IMR-90 (cell line): ENCODE measurements at regions not wholly inside any gene's neighbourhood (a gene's known extent, or its start where the extent isn't known, plus 50 kb on each side); places are given as distances from the start of the nearest gene placed in this dataset.

ENCODE experiments used
- ATAC-seq: fragments of 200-7000 bp; cut with Tn5 transposase; 2 replicates; pipeline ENCODE4 v1.9.1; 2020; ENCODE audit warnings: low read depth, mild to moderate bottlenecking, moderate library complexity
- BruUV-seq: library from RNA; stranded (reverse); fragments of 400-500 nt; replicated peaks from 2 replicates; lab custom pipeline; 2021; lab: Mats Ljungman, UMichigan
- CTCF ChIA-PET: fragments of 300-600 bp; formaldehyde crosslinking; extraction: SDS; loops from one replicate; lab custom pipeline; 2021; ENCODE audit warnings: antibody characterized with exemption; lab: Yijun Ruan, JAX
- POLR2A ChIA-PET: fragments of 300-600 bp; sonication (Branson Sonifier 250); formaldehyde crosslinking; loops from one replicate; lab custom pipeline; 2022; ENCODE audit warnings: antibody characterized with exemption; ENCODE audit not compliant: unreplicated experiment; lab: Charles Lee
- DNase-seq: peaks from one replicate; pipeline ENCODE4 v3.0.0; 2013
- H2AFZ ChIP-seq: replicated peaks from 2 replicates; pipeline ENCODE3; 2013; ENCODE audit warnings: low read length, mild to moderate bottlenecking; ENCODE audit not compliant: poor library complexity
- H2AK5ac ChIP-seq: 2 replicates; pipeline ENCODE4 v1.6.1; 2013; ENCODE audit warnings: low read depth, low read length, inconsistent platforms
- H2AK9ac ChIP-seq: replicated peaks from 2 replicates; pipeline ENCODE3; 2013; ENCODE audit warnings: mild to moderate bottlenecking, low read depth, low read length, moderate library complexity; ENCODE audit not compliant: poor library complexity
- H2BK120ac ChIP-seq: 2 replicates; pipeline ENCODE4 v1.6.1; 2013; ENCODE audit warnings: low read depth, low read length, inconsistent platforms
- H2BK15ac ChIP-seq: 3 replicates; pipeline ENCODE4 v1.6.1; 2013; ENCODE audit warnings: low read depth, low read length, inconsistent platforms
- H2BK20ac ChIP-seq: 2 replicates; pipeline ENCODE4 v1.6.1; 2013; ENCODE audit warnings: low read depth, mild to moderate bottlenecking, inconsistent platforms, low read length, moderate library complexity
- H2BK5ac ChIP-seq: 2 replicates; pipeline ENCODE4 v1.6.1; 2013; ENCODE audit warnings: mild to moderate bottlenecking, low read depth, low read length, inconsistent platforms; ENCODE audit not compliant: poor library complexity, severe bottlenecking
- H3K14ac ChIP-seq: replicated peaks from 2 replicates; pipeline ENCODE4 v1.6.1; 2013; ENCODE audit warnings: low read depth, low read length, inconsistent platforms
- H3K18ac ChIP-seq: 2 replicates; pipeline ENCODE4 v1.6.1; 2013; ENCODE audit warnings: low read depth, low read length, control low read depth
- H3K23ac ChIP-seq: 2 replicates; pipeline ENCODE4 v1.6.1; 2013; ENCODE audit warnings: low read depth, low read length, inconsistent platforms
- H3K27ac ChIP-seq: 2 replicates; pipeline ENCODE4 v1.5.1; 2013; ENCODE audit warnings: mild to moderate bottlenecking, control low read depth, low read length; ENCODE audit not compliant: insufficient read depth
- H3K27me3 ChIP-seq: 2 replicates; pipeline ENCODE4 v1.6.1; 2013; ENCODE audit warnings: low read length; ENCODE audit not compliant: control insufficient read depth, insufficient read depth
- H3K36me3 ChIP-seq: 2 replicates; pipeline ENCODE4 v1.6.1; 2013; ENCODE audit warnings: low read length, mixed read lengths; ENCODE audit not compliant: control insufficient read depth, insufficient read depth
- H3K4ac ChIP-seq: 2 replicates; pipeline ENCODE4 v1.6.1; 2013; ENCODE audit warnings: low read depth, low read length, inconsistent platforms
- H3K4me1 ChIP-seq: 2 replicates; pipeline ENCODE4 v1.6.1; 2013; ENCODE audit warnings: low read length, mixed read lengths; ENCODE audit not compliant: control insufficient read depth, insufficient read depth
- H3K4me2 ChIP-seq: 2 replicates; pipeline ENCODE4 v1.6.1; 2013; ENCODE audit warnings: low read depth, mild to moderate bottlenecking, control low read depth, low read length, moderate library complexity
- H3K4me3 ChIP-seq: 2 replicates; pipeline ENCODE4 v1.5.1; 2013; ENCODE audit warnings: low read depth, mild to moderate bottlenecking, control low read depth, low read length, moderate library complexity; ENCODE audit not compliant: insufficient read depth
- H3K56ac ChIP-seq: 2 replicates; pipeline ENCODE4 v1.6.1; 2013; ENCODE audit warnings: low read length, inconsistent platforms; ENCODE audit not compliant: insufficient read depth; ENCODE audit errors: extremely low read depth
- H3K79me1 ChIP-seq, 2 experiments: 2 replicates each; pipeline ENCODE4 v1.6.1; 2013; ENCODE audit warnings: low read length in 2 of 2, inconsistent platforms in 1 of 2, low read depth in 1 of 2
- H3K9ac ChIP-seq: 2 replicates; pipeline ENCODE4 v1.6.1; 2013; ENCODE audit warnings: low read depth, low read length, control low read depth
- H3K9me1 ChIP-seq: 2 replicates; pipeline ENCODE4 v1.6.1; 2013; ENCODE audit warnings: low read length, inconsistent platforms; ENCODE audit not compliant: insufficient read depth
- H3K9me3 ChIP-seq: 2 replicates; pipeline ENCODE4 v1.6.1; 2013; ENCODE audit warnings: low read length; ENCODE audit not compliant: control insufficient read depth, insufficient read depth
- H4K20me1 ChIP-seq: 2 replicates; pipeline ENCODE4 v1.6.1; 2013; ENCODE audit warnings: low read length, inconsistent platforms; ENCODE audit not compliant: insufficient read depth
- H4K5ac ChIP-seq: 2 replicates; pipeline ENCODE4 v1.6.1; 2013; ENCODE audit warnings: mild to moderate bottlenecking, low read depth, low read length, control low read depth
- H4K8ac ChIP-seq, 2 experiments: 2 replicates each; pipeline ENCODE4 v1.6.1; 2013; ENCODE audit warnings: low read depth in 2 of 2, low read length in 2 of 2, control low read depth in 1 of 2, inconsistent platforms in 1 of 2
- H4K91ac ChIP-seq: 2 replicates; pipeline ENCODE4 v1.6.1; 2013; ENCODE audit warnings: low read depth, low read length, inconsistent platforms; ENCODE audit not compliant: insufficient read depth
- CTCF ChIP-seq: conservative IDR thresholded peaks from 2 replicates; pipeline ENCODE4 v1.5.1; 2012; ENCODE audit warnings: mild to moderate bottlenecking, low read depth, low read length, improper control_type of control experiment
- MAFK ChIP-seq: IDR thresholded peaks from 2 replicates; pipeline ENCODE4 v1.6.1; 2012; ENCODE audit warnings: low read depth, low read length, improper control_type of control experiment
- RFX5 ChIP-seq: IDR thresholded peaks from 2 replicates; pipeline ENCODE4 v1.8.0; 2012; ENCODE audit warnings: low read depth, mild to moderate bottlenecking, low read length, moderate library complexity
- USF2 ChIP-seq: fragments of 150-350 bp; IDR thresholded peaks from 2 replicates; pipeline ENCODE4 v1.6.1; 2017; ENCODE audit warnings: mild to moderate bottlenecking, antibody characterized with exemption, low read length, low read depth
- WGBS, 2 experiments: methylation state at CpG; one replicate each; pipeline versions ENCODE4 v1.1.5 to v1.1.7; 2013; ENCODE audit warnings: missing lambda C conversion rate in 2 of 2; ENCODE audit not compliant: insufficient read length in 1 of 2; ENCODE audit errors: extremely low coverage in 2 of 2; 5-methylcytosine and 5-hydroxymethylcytosine counted together
- dilution Hi-C: fragments of 300-500 bp; cut with HindIII; formaldehyde crosslinking; loops from one replicate; pipeline ENCODE4 v1.14.3; 2018; ENCODE audit warnings: low sequenced_read_pairs; ENCODE audit not compliant: unreplicated experiment
- in situ Hi-C: fragments of 300-500 bp; cut with MboI; formaldehyde crosslinking; loops from 3 replicates; pipeline ENCODE4 v1.14.3; 2019; ENCODE audit warnings: low sequenced_read_pairs, inconsistent platforms, mixed read lengths
- intact Hi-C: fragments of 100-400 bp; cut with micrococcal nuclease; formaldehyde crosslinking; loops from 2 replicates; pipeline ENCODE4 v1.10.0; 2022

GRCh38 chr15:62612183-62612733 is 430.3 kb upstream of the TPM1 start:
- WGBS, 2 experiments: no CpG with 5 or more reads among the region's 5 CpGs
- CTCF ChIA-PET: no interaction called here
- in situ Hi-C loops: no loop called here

More at GRCh38 chr15:62612183-62612733, 430.3 kb upstream of the TPM1 start:
- H3K79me1 ChIP-seq: peaks cover 13 to 15% of the 10 kb centered on the region in 2 experiments
- ATAC-seq (no peak), DNase-seq (no peak)
- H3K4ac ChIP-seq: no peak overlapping the region
- no peaks in the 10 kb centered on the region for H3K27me3 ChIP-seq
- dilution Hi-C loops (no loop called here), intact Hi-C loops (loop anchor here (5.0 kb wide), 1 partner anchor 115 kb away; no protein-coding TSS in a partner anchor)
- H3K18ac ChIP-seq: no peak overlapping the region
- no peak overlapping the region for H3K14ac ChIP-seq
- H3K4me3 ChIP-seq: no peak overlapping the region
- H4K8ac ChIP-seq: no peak overlapping the region
- H3K9me3 ChIP-seq: no peaks in the 10 kb centered on the region
- H2AK9ac ChIP-seq: no peak overlapping the region
- H3K56ac ChIP-seq: no peak overlapping the region
- TF ChIP-seq CTCF: no peak
- no peak for TF ChIP-seq USF2
- TF ChIP-seq MAFK: no peak
- TF ChIP-seq RFX5: no peak
- H3K9me1 ChIP-seq: peaks cover 13% of the 10 kb centered on the region
- no peak overlapping the region for H4K5ac ChIP-seq
- no peak overlapping the region for H2BK15ac ChIP-seq
- H2BK120ac ChIP-seq: no peak overlapping the region
- H2AK5ac ChIP-seq: no peak overlapping the region; the same call in 1 of the 2 replicates
- BruUV-seq: no TSS peak
- POLR2A ChIA-PET: interaction anchor here (0.6 kb wide), 1 partner anchor 523 kb away, joined by 5 read pairs; no protein-coding TSS in a partner anchor
- no peaks in the 10 kb centered on the region for H4K20me1 ChIP-seq
- H3K27ac ChIP-seq: no peak overlapping the region
- H3K23ac ChIP-seq: no peak overlapping the region
- no peak overlapping the region for H4K91ac ChIP-seq
- no peak overlapping the region for H3K9ac ChIP-seq
- H3K4me1 ChIP-seq: peaks cover 7% of the 10 kb centered on the region
- H3K36me3 ChIP-seq: peaks cover 1% of the 10 kb centered on the region; the same call in 1 of the 2 replicates
- no peak overlapping the region for H2AFZ ChIP-seq
- no peak overlapping the region for H2BK5ac ChIP-seq
- H3K4me2 ChIP-seq: no peak overlapping the region
- no peak overlapping the region for H2BK20ac ChIP-seq
